OCI-LY1 (cell line): ENCODE measurements at regions not wholly inside any gene's neighbourhood (a gene's known extent, or its start where the extent isn't known, plus 50 kb on each side); places are given as distances from the start of the nearest gene placed in this dataset.

Experiments used
- EZH2 ChIP-seq: fragments of 200-600 bp; sonication (generic), shearing (Covaris generic); IDR thresholded peaks from 2 replicates; pipeline ENCODE4 v1.8.0; 2017; ENCODE audit warnings: borderline replicate concordance, mixed run types, mild to moderate bottlenecking, antibody characterized with exemption, low read length, moderate library complexity, mixed read lengths
- TF ChIP-seq, protein P1 (sequence below): fragments of 200-600 bp; sonication (generic), shearing (Covaris generic); IDR thresholded peaks from 2 replicates; pipeline ENCODE4 v1.5.1; 2017; ENCODE audit warnings: mild to moderate bottlenecking, antibody characterized with exemption, low read length, moderate library complexity, mixed read lengths

DNA sequence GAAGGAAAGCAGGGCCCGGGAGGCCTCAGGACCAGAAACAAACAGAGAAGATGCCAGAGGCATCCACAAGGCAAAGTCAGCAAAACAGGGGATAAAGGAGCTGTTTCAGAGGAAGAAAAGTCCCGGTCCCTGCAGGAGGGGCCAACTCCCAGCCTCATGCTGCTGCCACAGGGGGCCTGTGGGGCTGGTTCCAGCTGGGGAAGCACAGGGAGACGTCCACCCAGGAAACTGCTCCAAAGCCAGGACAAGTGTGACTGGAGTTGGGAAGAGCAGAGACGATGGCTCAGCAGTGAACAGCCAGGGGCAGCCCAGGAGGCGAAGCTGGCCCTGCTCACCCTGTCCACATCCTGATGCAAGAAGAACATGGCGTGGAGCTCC, 454.4 kb downstream of the BRD1 start:
- TF ChIP-seq, protein P1, sequence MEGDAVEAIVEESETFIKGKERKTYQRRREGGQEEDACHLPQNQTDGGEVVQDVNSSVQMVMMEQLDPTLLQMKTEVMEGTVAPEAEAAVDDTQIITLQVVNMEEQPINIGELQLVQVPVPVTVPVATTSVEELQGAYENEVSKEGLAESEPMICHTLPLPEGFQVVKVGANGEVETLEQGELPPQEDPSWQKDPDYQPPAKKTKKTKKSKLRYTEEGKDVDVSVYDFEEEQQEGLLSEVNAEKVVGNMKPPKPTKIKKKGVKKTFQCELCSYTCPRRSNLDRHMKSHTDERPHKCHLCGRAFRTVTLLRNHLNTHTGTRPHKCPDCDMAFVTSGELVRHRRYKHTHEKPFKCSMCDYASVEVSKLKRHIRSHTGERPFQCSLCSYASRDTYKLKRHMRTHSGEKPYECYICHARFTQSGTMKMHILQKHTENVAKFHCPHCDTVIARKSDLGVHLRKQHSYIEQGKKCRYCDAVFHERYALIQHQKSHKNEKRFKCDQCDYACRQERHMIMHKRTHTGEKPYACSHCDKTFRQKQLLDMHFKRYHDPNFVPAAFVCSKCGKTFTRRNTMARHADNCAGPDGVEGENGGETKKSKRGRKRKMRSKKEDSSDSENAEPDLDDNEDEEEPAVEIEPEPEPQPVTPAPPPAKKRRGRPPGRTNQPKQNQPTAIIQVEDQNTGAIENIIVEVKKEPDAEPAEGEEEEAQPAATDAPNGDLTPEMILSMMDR: no peak
- no peak for TF ChIP-seq EZH2
